Astrocyte of the hippocampus (primary cell): ENCODE measurements at regions not wholly inside any gene's neighbourhood (a gene's known extent, or its start where the extent isn't known, plus 50 kb on each side); places are given as distances from the start of the nearest gene placed in this dataset.

Experiments
- DNase-seq: peaks from one replicate; pipeline ENCODE4 v3.0.0; 2011; ENCODE audit warnings: low read depth, low spot score

DNA sequence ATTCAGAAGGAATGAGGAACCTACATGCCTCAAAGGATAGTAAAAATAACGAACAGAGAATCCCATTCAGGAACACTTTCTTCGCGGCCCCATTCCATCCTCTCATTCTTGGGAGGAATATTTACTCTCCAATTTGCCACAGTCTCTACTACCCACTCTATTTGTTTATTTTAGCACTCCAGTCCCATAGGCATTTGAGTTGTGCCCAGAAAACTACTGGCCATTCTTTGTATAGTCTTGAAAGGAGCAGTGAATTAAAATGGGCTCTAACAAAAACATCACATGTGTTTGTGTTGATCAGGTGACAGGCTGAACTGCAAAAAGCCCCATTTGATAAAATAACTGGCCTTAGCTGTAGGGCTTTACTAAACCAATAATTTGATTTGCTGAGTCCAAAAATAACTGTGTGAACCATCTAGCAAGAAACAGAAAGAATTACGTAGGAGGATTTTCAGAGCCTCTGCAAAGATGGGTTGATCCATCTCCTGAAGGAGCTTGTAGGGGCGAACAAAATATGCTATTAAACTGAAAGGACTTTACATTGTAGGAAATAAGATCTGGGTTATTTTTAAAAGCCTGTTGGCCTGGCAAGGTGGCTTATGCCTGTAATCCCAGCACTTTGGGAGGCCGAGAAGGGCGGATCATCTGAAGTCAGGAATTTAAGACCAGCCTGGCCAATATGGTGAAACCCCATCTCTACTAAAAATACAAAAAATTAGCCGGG is 142.3 kb upstream of the CPNE8 start:
- peak; percentile 14 for DNase-seq

DNA sequence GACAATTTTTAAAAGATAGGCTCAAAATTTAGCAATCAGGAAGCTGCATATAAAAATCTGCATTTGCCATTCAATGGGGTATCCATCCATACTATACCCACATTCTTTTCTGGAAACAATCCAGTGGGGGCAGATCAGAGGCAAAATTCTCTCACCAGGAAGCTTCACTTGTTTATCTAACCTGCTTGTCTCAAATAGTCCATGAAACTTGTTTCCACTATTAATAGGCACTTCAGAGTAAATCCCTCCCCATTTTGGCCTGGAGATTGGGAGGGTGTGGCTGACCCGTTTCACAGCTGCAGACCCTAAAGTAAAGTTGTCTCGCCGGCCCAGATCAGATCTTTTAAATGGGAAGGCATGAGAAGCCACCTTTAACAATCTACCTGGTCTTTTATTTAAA is 139.4 kb upstream of the CPNE8 start:
- no peak for DNase-seq

DNA sequence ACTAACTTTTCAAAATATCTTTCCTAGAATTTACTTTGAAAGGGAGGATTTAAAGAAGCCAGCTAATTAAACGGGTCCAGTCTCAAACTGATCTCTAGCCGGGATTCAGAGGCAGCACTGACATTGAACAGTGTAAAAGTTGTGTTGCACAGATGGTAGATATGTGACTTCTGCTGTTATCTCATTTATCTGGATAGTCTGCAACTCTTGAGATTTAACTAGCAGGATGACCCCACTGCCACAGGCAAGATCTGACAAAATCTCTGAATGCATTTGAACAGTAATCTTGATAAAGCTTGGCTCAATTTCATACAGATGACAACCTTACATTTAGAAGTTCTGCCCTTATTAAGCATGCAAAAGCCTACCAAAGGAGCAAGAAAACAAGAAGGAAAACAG is 138.0 kb upstream of the CPNE8 start:
- no peak for DNase-seq

DNA sequence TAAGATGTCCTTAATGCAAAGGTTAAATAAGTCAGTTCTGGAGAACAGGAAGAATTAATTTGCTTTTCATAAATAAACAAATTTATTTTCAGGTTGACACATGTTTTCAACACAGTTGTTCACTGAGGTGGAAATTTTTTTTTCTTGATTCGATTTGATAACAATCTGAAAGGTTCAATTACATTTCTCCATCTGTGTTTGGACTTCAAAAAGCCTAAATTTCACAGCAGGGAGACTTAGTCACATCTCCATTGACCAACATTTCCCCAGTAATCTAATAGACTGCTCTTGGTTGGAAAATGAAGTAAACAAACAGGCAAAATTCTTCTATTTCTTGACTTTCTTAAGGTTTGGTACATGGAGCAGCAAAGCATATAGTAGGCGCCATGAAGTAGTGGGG is 134.9 kb upstream of the CPNE8 start:
- DNase-seq = no peak

DNA sequence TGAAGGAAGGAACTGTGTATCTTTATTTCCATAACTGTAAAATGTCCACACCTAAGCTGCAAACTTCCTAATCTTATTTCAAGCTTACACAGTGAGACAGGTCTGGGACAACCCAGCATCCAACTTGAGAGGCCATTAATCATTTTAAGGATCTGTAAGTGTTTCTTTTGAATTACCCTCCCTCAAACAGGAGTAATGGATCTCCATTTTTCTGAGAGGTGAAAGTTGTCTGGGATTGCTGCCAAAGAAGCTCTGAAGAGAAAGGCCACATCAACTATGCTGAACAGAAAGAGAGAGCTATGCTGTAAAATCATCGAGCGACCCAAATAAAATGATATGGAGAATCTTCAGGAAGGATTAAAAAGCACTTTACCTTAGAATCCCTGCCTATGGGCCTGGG is 131.7 kb upstream of the CPNE8 start:
- no peak for DNase-seq

DNA sequence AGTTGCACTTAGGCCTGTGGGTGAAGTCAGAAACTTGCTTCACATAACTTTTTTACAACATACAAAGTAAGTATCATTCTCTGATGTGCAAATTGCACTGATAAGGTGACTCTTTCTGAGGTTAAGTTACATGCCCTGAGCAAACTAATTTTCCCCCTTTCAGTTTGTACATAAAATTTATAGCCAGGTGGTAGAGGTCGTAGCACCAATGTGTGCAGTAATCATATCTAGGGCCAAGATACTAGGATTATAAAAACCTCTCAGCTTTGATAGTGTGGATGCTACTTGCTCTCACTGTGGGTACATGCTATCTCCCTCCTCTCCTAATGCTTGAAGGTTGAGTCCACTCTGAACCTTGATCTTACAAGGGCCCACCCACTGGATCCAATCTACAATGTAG is 130.7 kb upstream of the CPNE8 start:
- no peak for DNase-seq

DNA sequence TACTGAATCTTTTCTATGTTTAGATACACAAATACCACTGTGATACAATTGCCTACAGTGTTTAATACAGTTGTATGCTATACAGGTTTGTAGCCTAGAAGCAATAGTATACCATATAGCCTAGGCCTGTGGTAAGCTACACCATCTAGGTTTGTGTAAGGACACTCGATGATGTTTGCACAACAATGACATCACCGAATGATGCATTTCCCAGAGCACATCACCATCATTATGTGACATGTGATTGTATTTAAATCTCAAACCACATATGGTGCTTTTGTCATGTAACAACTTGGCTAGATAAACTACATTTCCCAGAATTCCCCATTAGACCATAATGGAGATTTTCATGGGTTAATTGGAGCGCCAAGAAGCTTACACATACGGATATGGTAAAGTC is 128.4 kb upstream of the CPNE8 start:
- no peak for DNase-seq

DNA sequence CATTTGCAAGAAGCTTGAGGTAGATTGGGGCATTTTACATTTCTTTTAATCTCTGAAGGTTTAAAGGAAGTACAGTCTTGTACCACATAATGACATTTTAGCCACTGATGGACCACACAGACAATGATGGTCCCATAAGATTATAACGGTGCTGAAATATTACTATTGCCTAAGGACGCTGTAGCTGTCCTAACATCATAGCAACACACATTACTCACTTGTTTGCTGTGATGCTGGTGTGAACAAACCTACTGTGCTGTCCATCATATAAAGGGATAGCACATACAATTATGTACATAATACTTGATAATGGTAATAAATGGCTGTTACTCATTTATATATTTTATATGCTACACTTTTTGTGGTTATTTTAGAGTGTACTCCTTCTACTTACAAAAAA is 127.1 kb upstream of the CPNE8 start:
- no peak for DNase-seq

DNA sequence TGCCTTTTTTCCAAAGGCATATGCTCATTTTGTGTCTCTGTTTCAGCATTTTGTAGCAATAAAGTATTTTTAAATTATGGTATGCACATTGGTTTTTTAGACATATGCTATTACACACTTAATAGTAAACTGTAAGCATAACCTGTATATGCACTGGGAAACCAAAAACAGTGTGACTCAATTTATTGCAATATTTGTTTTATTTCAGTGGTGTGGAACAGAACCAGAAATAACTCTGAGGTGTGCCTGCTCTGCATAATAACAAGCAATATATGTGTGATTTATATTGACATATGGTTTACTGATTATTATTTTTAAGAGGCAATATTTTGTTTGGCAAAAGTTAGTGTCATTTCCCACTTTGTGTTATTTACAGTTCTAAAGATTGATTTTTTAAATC is 126.6 kb upstream of the CPNE8 start:
- no peak for DNase-seq

DNA sequence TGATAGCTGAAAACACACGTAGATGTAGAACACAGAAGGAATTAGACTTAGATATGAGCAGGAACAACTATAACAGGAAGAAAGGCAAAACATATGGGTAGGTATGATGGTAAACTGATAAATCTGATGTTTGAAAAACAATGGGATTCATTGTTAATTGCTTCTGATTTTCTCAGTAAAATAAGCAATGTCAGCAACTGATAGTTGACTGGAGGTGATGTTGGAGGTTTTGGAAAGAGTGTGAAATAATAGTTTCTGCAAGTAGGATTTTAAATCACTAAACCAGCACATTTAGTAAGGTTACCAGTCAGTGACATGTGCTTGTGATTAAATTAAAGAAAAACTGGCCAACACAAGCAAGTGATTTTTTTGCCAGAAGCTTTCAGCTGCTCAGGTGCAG is 123.0 kb upstream of the CPNE8 start:
- no peak for DNase-seq

DNA sequence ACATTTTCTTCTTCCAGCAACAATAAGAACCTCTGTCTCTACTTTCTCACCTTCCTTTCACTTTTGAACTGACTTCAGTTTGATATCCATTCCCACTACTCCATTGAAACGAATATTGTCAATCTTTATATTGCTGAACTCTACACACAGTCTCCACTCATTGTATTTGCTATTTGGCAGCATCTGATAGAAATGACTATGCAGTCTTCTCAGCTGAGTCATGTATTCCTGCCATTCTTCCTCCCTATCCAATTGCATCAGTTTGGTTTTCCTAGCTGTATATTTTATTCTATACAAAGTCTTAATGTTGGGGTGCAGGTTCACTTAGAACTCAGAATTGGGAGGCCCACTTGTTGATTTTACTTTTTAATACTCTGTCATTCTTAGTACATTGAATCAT is 107.5 kb upstream of the CPNE8 start:
- DNase-seq = peak; percentile 35

DNA sequence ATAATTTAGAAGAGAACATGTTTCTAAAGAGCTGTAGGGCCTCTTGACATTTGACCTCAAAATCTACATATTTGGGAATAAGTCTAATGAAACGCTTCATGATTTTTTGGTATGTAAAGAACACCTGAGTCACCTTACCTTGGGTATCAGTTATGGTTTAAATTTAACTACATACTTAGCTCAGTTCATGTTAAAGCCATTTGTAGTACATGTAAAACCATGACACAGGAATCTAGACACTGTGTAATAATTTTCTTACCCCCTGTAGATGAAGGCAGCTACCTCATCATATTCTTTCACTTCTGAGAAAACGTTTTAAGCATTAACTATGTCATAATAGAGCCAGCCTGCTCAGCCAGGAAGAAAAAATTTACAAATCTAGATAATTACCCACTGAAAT is 105.8 kb upstream of the CPNE8 start:
- no peak for DNase-seq

DNA sequence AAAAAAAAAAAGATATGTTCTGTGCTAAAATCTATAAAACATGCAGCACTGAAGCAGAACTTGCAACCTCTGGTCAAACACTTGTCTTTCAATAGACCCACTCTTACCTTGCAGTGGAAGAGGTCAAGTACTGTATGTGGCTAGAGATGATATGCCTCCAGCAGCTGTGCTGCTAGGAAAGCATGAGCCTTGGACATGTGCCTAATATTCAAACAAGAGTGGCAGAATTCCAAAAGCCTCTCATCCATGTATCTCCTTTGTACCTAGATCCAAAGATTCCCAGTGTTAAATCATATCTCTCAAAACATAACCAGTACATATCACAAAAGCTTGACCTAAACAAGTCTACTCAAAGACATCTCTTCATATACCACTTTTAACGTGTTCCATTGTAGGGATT is 105.0 kb upstream of the CPNE8 start:
- DNase-seq = no peak

DNA sequence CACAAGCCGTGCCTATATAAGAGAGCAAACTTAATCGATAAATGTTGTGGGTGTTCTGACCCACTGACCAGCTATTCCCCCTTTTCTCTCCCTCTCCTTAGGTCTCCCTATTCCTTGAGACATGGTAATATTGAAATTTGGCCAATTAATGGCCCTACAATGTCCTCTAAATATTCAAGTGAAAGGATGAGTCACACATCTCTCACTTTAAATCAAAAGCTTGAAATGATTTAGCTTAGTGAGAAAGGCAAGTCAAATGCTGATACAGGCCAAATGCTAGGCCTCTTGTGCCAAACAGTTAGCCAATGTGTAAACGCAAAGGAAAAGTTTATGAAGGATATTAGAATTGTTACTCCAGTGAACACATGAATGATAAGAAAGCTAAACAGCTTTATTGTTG is 102.2 kb upstream of the CPNE8 start:
- no peak for DNase-seq

DNA sequence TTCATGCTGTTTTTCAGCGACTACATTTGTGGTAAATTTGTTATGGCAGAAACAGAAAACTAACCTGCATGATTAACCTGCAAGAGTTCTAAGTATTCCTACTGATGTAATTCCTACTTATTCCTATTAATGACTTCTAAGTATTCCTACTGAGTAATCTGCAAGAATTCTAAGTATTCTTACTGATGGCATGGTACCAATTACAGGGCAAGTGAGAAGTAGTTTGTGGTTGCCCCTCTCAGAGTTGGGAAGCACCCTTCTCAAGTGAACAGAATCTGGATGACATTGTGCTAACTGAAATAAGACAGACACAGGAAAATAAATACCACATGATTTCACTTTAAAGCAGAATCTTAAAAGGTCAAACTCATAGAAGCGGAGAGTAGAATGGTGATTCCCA is 100.9 kb upstream of the CPNE8 start:
- peak; percentile 70 for DNase-seq

DNA sequence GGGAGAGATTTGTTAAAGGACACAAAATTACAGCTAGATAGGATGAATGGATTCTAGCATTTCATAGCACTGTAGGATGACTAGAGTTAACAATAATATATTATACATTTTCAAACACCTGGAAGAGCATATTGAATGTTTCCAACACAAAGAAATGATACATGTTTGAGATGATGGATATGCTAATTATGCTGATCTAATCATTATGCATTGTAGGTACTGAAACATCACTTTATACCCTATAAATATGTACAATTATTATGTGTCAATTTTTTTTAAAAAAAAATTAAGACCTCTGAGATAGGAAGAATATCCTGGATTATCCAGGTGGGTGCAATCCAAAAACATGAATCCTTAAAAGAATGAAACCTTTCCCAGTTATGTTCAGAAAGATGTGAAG is 100.3 kb upstream of the CPNE8 start:
- no peak for DNase-seq

DNA sequence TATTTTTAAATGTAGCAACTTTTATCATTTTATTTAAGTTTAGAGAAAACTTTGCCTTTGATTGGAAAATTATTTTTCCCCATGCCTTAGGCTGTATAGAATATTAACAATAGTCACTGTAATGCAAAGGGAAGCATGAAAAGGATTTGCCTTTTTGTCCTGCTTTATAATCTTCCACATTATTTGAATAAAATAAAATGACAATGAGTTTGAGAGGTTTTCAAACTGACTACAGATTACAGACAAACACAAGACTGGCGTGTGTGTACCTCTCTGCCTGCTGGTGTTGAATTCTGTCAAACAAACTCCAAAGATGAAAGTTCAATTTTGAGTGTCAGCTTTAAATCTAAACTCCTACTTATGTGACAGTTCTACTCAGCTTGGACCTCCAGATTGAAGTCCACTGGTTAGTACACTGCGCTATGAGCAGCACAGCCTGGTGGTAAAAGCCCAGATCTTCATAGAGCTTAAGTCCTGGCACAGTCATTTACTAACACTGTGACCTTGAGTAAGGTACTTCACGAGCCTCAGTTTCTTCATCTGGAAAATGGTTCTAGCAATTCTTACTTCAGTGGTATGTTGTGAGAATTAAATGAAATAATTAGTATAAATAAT is 98.3 kb upstream of the CPNE8 start:
- DNase-seq = no peak

DNA sequence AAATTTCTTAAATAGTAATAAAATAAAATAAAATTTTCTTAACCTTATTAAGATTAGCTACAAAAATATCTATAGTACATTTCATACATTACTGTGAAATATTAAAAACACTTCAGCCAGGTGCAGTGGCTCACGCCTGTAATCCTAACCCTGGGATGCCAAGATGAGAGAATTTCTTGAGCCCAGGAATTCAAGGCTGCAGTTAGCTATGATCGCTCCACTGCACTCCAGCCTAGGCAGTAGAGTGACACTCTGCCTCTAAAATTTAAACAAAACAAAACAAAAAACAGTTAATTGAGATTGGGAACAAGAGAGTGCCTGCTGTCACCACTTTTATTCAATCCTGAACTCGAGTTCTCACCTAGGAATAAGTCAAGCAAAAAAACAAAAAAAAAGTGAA is 95.0 kb upstream of the CPNE8 start:
- no peak for DNase-seq

DNA sequence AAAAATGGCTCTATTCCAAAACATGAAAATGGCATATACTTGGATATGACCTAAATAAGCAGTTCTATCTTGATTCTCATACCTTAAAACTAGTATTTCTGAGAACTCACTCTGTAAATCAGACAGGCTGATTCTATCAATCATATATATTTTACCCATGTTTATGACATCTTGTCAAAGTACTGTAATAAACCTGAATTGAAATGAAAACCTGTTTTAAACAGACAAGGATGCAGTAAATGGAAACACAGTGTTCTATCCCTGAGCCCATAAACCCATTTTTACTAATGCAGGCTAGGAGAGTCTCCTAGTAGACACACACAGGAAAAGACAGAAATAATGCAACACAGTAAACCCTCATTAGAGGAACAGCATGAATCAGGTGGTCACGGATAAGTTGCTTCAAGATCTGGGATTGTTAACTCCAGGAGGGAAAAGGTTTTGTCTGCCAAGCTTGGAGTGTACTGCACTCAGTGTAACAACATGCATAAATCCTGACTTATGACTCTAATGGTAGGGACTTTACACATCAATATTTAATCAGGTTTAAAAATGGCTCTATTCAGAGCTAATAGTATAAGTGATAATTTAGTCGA is 93.6 kb upstream of the CPNE8 start:
- DNase-seq = no peak

DNA sequence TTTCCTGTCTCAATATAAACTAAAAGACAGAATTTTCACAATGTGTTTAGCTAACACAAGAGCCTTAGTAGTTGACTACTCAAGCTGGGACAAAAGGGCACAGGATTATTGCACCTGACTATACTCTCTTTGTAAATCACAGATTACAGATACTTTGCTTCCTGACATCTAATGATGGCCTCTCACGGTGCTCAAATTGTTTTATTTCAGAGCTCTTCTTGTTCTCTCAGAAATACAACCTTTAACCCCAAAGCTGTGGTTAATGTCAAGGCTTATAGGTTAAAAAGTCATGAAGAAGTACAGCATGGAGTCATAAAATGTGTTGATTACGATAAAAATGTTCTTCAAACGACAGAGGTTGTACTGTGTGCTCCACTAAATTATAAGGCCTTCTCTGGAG is 89.9 kb upstream of the CPNE8 start:
- no peak for DNase-seq

DNA sequence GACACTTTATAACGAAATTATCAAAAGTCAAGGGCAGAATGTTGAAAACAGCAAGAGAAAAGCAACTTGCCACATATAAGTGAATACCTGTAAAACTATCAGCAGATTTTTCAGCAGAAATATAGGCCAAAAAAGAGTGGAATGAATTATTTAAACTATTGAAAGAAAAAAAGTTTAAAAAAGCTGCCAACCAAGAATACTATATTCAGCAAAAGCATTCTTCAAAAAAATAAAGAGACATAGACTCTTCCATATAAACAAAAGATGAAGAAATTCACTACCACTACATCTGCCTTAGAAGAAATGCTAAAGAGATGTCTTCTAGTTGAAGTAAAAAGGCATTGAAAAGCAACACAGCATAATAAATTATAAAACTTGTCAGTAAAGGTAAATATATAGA is 80.6 kb upstream of the CPNE8 start:
- DNase-seq = no peak

DNA sequence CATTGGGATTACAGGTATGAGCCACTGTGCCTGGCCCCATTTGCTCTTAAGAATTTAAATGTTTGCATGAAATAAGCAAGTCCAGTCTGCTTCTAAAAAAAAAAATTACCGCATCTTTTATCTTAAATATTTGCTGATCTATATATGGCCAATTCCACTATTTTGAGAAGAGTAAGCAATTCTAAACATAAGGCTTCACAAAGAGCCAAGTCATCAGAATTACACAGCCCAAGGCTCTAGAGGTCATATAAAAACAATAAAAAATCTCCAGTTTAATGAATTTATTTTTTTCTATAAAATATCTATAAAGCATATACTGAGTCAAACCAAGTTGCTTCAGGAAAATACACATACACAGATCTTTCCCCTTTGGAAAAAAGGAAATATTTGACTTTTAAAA is 79.0 kb upstream of the CPNE8 start:
- no peak for DNase-seq

DNA sequence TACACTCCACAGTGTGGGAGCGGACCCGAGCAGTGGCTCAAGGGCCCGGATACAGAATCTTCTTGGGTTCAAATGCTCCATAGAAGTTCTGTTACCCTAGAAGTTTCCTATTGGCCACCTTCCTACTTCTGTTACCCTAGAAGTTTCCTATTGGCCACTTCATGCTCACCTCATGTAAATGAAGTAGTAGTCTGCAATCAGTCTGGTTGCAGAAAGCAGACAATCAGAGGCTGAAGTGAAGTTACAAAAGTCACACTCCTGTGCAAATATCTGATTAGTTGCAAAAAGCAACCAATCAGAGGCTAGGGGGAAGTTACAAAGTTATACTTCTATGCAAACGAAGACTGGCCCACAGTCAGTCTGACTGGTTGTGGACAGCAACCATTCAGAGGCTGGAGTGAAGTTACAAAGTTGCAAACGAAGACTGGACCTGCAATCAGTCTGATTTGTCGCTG is 77.8 kb upstream of the CPNE8 start:
- DNase-seq = no peak
